ENCODE measurements at regions not wholly inside any gene's neighbourhood (a gene's known extent, or its start where the extent isn't known, plus 50 kb on each side); places are given as distances from the start of the nearest gene placed in this dataset.

GRCh38 chr13:88628882-88629281 is 957.7 kb downstream of the SLITRK5 start:
- TF ChIP-seq POLR2A (IDR thresholded peaks at IDR 0.05) (no peak), CTCF (IDR thresholded peaks at IDR 0.05) (no peak), POLR2AphosphoS5 (IDR thresholded peaks at IDR 0.05) (no peak)

All from prostate gland (tissue), 2 donors.